Brain pericyte (primary cell): ENCODE measurements at regions not wholly inside any gene's neighbourhood (a gene's known extent, or its start where the extent isn't known, plus 50 kb on each side); places are given as distances from the start of the nearest gene placed in this dataset.

Experiments used
- DNase-seq: peaks from one replicate; pipeline ENCODE4 v3.0.0-alpha.2; 2012; ENCODE audit warnings: low read depth, low spot score

DNA sequence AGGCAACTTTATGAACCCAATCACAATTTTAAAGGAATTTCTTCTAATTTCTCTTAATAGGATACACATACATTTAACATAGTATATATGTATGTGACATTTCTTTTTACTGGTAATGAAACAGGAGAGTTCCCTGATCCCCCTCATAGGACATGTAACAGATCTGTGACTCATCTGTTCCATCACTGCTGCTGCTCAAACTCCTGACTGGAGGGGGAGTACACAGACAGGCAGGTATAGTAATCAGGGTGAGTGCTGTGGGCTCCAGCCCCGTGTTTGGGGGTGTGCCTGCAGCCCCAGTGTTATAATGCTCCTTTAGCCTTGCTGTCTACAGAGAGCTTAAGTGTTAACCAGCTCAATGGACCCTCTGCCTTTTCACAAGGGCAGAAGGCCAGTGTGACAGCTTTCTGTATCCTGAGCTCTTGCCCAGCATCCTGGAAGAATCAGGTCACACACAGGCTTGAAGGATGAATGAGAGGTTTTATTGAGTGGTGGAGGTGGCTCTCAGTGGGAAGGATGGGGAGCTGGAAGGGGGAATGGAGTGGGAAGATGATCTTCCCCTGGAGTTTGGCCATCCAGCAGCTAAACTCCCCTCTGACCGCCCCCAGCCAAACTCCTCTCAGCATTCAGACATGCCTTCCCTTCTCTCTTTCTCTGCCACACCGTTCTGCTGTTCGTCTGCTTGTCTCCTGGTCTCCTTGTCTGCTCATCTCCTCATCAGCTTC, 161.3 kb downstream of the ZNF608 start:
- no peak for DNase-seq

DNA sequence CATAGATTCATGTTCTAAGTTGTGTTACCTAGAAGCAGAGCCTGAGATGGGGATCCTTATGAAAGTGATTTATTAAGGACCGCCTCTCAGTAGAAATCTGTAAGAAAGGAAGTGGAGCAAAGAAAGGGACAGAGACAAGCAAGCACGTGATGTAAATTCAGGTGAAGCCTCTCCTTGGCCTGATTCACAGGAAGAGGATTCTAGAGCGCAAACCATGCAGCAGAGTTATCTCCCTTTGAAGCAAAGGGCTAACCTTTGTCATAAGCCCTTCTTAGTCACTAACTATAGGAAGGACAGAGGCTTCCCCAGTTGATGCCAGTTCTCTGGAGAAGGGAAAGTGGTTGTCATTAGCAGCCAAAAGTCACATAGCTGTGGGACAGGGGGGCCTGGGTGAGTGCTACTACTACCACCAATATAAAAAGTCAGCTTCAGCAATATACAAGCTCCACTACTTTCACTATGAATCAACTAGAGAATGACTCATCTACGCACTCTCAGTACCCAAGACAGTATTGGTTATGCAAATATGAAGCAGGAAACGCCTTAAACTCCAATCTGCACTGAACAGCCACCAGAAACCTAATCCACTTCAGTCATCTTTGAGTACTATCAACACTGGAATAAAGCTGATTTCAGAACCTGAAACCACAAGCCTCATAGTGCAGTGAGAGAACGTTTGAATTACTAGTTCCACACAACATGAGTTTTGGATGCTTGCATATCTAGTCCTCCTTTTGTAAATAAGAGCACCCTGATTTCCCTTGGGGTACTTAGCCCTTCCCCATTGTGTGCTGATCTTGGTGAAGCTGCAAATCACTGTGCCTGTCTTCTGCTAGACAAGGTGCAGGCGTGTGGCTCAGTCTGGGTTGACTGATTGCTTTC, 162.7 kb downstream of the ZNF608 start:
- no peak for DNase-seq

DNA sequence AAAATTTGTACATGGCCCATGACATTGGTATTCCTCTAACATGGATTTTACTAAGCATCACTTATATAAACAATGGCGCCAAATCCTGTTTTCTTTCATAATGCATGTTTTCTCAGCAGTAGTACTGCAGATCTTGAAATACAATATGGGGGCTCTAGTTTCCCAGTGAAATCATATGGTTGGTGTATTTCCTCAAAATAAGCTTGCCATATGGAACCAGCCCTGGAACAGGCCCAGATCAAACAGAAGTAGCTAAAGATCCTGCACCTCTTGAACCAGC, 163.9 kb downstream of the ZNF608 start:
- DNase-seq, result peak; percentile 39

DNA sequence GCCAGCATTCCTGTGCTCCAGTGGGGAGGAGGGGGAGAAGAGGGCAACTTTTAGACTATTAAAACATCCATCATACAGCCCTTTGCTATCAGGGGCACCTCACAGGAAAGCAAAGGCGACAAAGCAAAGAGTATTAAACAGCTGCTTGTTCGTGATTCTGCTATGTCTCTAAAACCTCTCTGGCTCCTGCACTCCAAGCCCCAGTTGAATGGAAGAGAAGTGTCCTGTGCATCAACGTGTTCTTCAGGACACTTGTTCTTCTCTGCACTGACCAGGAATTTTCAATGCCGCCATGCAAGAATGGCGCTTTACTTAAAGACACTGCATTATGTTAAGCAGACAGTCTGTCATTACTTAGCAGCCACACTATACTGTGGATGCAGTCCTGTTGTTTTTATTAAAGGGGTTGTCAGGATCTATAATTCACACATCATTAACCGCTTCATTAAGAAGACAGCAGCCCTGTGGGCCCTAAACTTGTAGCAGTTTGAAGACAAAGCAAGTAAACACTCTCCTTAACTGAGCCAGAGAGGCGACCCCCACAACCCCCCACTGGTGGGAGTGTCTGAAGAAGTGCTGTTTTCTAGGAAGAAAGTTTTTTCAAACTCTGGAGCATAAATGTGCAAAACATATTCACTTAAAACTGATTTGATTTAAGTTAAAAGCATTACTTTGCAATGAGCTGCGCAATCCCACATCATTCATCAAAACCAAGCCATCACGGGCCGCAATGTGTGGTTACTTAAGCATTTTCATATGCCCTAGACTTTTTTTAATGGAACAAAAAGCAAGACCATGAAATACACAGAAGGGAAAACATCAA, 164.5 kb downstream of the ZNF608 start:
- no peak for DNase-seq

DNA sequence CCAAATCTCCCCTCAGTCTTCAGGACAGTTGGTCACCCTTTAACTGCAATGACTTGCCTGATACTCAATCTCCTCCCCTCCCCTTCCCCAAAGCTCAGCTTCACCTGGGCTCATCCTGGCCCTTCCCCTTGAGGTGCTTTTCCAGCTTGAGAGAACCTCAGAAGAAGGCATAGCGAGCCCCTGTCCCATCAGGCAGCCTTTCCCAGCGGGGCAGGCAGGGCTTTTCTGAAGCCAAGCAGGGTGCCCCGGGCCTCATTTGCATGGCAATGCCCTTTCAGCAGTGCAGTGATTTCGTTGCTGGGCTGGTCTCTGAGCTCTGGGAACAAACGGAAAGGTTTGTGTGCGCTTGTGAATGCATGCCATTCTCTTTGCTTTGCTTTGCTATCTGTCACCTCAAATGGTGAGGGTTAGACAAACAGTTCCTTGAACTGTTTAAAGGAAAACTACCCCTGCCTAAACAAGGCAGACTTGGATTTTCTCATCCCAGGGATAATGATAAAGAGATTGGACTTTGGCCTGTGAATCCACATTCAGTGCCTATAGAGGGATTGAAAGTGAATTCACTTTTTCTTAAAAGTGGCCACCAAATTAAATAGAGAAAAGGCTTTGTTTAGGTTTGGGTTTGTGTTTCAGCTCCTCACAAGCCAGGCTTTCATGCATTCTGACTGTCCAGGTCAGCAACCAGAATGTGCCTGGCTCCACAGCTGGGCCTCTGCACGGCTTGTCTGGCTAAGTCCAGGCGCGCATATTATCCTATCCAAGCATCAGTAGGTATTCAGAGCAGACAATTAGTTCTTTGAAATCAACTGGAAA, 165.3 kb downstream of the ZNF608 start:
- DNase-seq, result no peak

DNA sequence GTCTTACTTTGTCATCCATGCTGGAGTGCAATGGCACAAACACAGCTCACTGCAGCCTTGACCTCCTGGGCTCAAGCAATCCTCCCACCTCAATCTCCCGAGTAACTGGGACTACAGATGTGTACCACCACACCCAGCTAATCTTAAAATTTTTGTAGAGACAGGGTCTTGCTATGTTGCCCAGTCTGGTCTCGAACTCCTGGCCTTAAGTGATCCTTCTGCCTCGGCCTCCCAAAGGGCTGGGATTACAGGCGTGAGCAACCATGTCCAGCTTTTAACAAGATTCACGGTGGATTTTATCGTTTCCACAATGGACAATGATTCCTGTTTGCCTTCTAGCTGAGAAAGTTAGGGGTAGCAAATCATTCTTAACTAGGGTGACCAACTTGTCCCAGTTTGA, 165.9 kb downstream of the ZNF608 start:
- no peak for DNase-seq

DNA sequence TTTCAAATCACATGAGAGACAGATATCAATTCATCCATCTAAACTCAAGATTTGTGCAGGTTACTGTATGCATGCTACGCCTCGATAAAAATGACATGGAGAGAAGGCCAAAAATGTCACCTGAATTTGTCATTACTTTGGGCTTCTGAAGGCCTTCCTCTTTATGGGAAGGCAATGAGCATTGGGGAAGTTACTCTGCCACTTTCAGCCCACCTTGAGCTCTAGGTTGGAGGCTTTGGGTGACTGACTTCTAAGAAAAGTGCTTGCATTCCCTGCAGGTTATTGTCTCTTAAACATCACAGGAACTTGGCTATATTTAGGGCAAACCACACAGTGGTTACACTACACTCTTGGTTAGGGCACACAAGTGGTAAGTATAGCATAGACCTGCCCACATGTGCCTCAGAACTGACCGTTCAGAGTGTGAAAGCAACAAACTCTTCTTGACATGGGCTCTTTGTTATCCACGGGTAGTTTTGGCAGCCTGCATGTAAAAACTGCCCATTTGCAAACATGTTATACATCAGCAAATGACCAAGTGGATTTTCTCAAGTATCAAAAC, 169.5 kb downstream of the ZNF608 start:
- DNase-seq, result no peak

DNA sequence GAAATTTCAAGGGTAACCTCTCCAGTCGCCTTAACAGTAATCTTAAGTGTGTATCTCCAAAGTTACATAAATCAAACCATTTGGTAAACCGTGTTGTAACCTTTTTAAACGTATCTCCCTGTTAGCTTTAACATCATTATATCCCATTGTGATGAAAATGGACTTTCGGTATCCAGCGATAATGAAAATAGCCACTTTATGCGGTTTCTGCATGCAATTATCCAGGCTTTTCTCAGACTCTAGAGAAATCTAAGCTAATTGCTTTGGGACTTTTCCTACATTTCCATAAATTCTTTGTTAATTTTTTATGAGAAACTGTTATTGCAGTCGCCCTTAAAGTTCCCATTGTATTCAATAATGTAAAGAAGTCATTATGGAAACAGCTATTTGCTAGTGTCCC, 170.7 kb downstream of the ZNF608 start:
- DNase-seq, result no peak

DNA sequence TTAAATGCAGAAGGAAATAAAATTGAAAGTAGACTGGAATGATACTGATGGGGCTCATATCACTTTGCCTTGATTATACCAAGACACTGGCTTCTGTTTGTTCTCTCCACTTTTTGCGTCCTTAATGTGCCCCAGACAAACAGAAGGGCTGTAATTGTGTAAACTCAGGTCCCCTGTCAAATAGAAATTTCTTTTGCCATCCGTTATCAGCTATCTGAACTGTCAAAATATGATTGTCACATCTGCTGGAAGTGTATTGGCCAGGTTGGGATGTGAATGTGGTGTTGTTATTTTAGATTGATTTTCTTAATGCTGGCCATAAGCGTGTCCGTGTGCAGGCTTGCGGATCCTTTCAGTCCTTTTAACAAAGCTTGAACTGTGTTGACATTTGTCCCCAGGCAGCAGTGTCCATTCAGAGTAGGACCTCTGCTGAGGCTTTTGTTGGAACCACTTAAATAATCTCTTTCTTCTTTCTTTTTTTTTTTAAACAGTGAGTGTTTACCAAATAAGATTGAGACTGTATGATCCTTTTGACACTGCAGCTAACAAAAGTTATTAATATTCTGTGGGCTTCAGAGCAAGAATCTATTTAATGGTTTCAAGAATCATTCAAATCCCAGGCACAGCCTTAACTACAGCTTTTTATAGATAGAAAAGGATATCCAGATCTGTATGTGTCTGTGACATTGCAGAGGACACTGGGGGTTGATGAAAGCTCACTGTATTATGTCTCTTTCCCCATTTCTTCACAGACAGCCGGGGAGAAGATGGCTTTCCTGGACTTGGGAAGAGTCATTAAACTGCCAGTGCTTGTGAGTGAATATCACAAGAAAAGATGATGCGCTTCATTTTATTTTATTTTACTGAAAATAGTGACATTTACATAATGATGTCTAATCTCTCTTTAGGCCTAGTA, 171.7 kb downstream of the ZNF608 start:
- DNase-seq, result no peak

DNA sequence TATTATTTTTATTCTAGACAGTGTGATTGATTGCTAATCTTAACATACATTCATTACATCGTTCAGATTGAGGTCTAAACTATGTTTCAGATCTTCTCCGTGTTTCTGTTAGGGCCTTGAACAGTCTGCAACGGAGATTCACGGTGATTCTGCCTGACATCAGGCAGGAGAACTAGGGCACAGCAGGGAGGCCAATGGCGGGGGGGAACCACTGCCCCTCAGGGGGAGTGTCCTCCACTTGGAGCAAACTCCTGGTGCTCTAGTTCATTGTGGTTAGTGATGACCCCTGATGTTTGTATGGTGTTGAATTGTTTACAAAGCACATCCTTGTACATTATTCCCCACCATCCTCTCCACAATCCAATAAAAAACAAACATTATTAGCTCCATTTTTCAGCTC, 173.5 kb downstream of the ZNF608 start:
- DNase-seq, result no peak

DNA sequence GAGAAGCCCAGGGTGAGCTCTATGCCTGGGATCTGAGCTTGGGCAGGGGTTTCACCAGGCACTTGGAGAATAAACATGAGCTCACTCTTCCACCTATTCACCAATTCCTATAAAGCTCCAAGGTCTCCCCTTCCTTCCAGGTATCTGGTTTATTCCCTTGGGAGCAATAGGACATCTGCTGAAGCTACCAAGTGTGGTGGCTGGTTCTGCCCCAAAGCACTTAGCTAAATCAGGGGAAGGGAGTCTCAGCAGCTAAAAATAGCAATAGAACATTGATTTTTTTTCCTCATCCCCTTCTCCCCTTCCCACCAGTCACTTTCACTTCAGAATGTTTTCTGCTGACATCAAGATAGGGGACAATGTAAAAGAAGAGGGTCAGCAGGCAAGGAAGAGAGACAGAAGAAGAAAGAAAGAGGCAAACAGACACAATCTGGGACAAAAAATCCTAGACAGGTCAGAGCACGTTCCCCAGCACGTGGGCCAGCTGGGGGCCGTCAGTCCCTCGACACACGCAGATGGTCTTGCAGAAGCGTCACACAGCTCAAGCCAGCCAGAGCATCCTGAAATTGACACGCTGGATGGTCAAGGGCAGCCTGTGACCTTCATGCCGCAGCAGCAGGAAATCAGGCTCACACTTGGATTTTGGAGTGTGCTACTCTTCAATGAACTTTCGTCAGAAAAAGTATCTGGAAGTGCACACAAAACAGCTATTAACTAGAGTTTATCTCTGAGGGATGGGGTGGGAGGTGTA, 176.0 kb downstream of the ZNF608 start:
- DNase-seq, result no peak

DNA sequence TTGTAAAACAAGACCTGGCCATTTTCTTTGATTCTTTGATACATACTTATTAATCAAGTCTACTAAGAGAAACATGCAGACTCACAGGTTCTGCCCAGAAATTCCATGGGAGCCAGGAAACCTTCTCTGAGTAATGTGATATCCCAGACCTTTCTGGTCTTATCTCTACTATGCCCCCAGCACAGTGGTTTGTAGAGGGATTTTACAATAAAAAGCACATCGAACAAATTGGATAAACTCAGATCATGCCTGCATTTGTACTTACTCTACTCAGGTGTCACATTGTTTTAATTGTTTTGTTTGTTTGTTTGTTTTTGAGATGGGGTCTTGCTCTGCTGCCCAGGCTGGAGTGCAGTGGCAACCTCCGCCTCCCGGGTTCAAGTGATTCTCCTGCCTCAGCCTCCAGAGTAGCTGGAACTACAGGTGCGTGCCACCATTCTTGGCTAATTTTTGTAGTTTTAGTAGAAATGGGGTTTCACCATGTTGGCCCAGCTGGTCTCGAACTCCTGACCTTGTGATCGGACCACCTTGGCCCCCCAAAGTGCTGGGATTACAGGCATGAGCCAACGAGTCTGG, 179.5 kb downstream of the ZNF608 start:
- DNase-seq, result no peak

DNA sequence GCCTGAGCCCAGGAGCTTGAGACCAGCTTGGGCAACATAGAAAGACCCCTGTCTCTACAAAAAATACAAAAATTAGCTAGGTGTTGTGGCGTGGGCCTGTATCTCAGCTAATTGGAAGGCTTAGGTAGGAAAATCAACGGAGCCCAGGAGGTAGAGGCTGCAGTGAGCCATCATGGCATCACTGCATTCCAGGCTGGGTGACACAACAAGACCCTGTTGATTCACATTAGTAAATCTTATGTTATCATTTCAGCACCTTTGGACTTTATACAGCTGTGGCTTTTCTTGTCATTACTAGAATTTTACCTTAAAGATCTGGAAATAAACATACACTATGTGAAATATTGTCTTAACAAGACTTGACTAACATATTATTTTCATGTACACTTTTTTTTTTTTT, 185.0 kb downstream of the ZNF608 start:
- no peak for DNase-seq

DNA sequence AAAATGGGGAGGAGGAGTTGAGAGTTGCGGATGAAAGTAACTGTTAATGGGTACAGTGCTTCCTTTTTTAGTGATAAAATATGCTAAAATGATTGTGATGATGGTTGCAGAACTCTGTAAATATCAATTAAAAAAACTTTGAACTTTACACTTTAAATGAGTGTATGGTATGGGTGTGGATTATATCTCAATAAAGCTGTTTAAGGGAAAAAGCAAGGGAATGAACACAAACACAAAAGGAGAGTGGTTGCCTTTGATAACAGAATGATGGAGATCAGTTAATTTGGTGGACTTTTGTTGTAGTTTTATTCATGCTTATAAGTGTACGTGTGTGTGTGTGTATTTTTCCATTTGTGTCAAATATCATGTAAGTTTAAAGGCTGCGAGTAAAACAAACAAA, 186.1 kb downstream of the ZNF608 start:
- no peak for DNase-seq

DNA sequence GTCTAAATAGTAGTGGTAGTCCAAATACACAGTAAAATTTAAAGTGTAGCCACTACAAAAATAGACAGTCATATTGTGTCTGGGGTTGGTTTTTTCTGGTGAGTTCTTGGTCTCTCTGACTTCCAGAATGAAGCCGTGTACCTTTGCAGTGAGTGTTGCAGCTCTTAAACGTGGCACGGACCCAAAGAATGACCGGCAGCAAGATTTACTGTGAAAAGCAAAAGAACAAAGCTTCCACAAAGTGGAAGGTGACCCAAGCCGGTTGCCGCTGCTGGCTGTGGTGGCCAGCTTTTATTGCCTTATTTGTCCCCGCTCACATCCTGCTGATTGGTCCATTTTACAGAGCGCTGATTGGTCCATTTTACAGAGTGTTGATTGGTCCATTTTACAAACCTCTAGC, 188.7 kb downstream of the ZNF608 start:
- no peak for DNase-seq

DNA sequence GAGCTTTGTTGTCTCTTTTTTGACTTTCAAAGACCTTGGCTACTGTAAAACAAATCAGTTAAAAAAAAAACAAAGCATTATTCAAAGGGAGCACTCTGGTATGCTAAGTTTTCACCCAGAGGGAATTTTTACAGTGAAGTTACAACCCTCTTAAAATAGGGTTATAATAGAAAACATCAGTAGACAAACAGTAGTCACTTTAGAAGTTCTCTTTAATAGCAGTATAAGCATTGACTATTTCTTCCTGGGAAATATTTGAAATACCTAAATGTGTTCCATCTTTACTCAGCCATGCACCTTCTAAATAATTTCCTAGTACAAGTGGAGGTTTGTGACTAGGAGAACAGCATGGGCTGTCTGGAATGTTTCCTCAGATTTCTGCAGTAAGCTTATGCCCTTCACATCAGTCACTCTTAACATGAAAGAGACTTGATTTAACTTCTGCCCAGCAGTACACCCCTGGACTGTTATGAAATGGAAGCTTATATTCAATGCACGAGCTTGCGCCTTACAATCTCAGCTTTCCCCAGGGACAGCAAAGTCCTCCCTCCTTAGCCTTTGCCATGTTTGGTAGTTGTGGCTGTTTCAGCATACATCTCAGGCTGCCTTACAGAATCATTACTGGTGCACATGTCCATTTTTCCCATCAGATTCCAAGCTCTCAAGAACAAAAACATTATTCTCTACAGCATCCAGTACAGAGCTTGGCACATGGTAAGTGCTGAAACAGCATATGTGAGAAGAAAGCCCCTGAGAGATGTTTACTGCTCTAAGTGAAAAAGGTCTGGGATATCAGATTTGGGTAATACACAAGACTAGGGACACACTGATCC, 191.5 kb downstream of the ZNF608 start:
- DNase-seq, result no peak

DNA sequence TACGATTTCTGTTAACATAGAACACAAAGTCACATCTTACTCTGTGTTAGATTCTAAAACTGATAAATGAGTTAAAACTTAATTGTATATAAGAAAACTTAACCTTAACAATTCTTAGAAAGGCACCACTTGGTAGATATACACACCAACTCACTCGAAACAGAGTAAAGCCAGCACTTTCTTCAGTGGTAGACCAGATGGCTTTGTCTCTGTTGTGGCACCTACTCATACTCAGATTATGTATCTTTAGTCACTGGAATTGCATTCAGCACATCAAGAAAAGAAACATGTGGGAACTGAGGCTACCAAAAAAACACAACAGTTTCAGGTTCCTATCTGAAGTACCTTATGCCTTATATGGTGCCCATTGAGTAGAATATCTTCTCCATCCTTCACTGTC, 192.5 kb downstream of the ZNF608 start:
- DNase-seq, result no peak

DNA sequence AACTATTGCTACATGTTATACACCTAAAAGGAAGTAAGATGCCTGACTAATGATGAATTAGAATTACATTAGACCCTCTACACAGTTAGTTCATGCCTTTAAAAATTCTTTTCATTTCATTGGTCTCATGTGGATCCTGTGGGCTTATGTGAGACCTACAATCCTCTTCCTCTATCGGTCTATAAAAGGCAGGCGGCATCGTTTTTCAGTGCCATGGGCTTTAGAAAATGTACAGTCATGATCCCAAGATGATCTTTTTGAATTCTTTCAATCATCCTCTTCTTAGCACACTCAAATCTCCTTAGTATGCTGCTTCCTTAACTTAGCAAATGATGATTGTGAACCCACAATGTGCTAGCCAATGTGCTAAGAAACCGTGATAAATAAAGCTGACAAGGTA, 193.9 kb downstream of the ZNF608 start:
- DNase-seq, result no peak
